HEK293 (cell line): ENCODE measurements at regions not wholly inside any gene's neighbourhood (a gene's known extent, or its start where the extent isn't known, plus 50 kb on each side); places are given as distances from the start of the nearest gene placed in this dataset.

Source experiments
- BCL11A ChIP-seq: fragments of 450-650 bp; formaldehyde crosslinking; IDR thresholded peaks from 2 replicates; pipeline ENCODE4 v1.5.1; 2016; ENCODE audit warnings: low read depth, missing biosample characterization, missing genetic modification characterization
- GLIS1 ChIP-seq: fragments of 450-650 bp; formaldehyde crosslinking; IDR thresholded peaks from 2 replicates; pipeline ENCODE4 v1.5.1; 2016; ENCODE audit warnings: missing biosample characterization, missing genetic modification characterization
- ZNF155 ChIP-seq: fragments of 450-650 bp; formaldehyde crosslinking; IDR thresholded peaks from 2 replicates; pipeline ENCODE4 v1.5.1; 2016; ENCODE audit warnings: missing biosample characterization, missing genetic modification characterization
- ZNF530 ChIP-seq: fragments of 450-650 bp; formaldehyde crosslinking; IDR thresholded peaks from 2 replicates; pipeline ENCODE4 v1.5.1; 2016; ENCODE audit warnings: low read depth, missing biosample characterization, missing genetic modification characterization
- TF ChIP-seq, protein P1 (sequence below): fragments of 450-650 bp; formaldehyde crosslinking; IDR thresholded peaks from 2 replicates; pipeline ENCODE4 v1.5.1; 2016; ENCODE audit warnings: missing biosample characterization, missing genetic modification characterization
- TF ChIP-seq, protein P2 (sequence below): fragments of 450-650 bp; formaldehyde crosslinking; IDR thresholded peaks from 2 replicates; pipeline ENCODE4 v1.5.1; 2016; ENCODE audit warnings: missing biosample characterization, missing genetic modification characterization
- TF ChIP-seq, protein P3 (sequence below): IDR thresholded peaks from 2 replicates; pipeline ENCODE4 v1.6.1; 2011; ENCODE audit warnings: mild to moderate bottlenecking, low read depth, low read length, borderline replicate concordance

DNA sequence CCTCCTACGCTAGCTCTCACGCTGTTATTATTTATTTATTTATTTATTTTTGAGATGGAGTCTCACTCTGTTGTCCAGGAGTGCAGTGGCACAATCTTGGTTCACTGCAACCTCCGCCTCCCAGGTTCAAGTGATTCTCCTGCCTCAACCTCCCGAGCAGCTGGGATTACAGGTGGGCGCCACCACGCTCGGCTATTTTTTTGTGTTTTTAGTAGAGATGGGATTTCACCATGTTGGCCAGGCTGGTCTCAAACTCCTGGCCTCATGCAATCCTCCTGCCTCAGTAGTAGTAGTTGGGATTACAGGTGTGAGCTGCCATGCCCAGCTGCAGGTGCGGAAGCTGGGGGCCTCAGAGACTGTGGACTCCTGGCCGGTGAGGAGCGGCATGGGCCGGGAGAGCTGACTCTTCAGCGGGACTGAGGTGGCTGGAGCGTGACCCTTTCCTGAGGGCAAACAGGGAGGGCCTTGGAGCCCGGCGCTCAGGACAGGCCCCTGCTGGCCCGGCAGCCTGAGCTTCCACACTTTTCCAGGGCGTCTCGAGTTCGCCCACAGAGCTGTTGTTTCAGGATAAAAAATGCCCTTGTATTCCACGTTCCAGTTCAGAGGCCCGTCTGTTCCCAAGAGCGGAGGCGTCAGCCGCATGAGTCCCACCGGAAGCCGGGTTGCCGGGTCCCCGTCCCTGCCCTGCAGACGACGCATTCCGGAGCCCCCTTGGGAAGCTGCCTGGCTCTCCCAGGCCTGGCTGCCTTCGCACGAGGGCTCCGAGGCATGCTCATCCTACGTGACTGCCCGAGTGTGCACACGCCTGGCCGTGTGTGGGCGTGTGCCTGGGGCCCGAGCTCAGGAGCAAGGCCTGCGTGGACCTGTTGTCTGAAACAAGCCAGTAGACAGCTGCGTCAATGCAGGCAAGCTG, 126.2 kb downstream of the SIK1 start:
- no peak for TF ChIP-seq BCL11A (tag by site-specific recombination)
- TF ChIP-seq, protein P1, sequence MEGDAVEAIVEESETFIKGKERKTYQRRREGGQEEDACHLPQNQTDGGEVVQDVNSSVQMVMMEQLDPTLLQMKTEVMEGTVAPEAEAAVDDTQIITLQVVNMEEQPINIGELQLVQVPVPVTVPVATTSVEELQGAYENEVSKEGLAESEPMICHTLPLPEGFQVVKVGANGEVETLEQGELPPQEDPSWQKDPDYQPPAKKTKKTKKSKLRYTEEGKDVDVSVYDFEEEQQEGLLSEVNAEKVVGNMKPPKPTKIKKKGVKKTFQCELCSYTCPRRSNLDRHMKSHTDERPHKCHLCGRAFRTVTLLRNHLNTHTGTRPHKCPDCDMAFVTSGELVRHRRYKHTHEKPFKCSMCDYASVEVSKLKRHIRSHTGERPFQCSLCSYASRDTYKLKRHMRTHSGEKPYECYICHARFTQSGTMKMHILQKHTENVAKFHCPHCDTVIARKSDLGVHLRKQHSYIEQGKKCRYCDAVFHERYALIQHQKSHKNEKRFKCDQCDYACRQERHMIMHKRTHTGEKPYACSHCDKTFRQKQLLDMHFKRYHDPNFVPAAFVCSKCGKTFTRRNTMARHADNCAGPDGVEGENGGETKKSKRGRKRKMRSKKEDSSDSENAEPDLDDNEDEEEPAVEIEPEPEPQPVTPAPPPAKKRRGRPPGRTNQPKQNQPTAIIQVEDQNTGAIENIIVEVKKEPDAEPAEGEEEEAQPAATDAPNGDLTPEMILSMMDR (tag by site-specific recombination) = no peak
- TF ChIP-seq, protein P2, sequence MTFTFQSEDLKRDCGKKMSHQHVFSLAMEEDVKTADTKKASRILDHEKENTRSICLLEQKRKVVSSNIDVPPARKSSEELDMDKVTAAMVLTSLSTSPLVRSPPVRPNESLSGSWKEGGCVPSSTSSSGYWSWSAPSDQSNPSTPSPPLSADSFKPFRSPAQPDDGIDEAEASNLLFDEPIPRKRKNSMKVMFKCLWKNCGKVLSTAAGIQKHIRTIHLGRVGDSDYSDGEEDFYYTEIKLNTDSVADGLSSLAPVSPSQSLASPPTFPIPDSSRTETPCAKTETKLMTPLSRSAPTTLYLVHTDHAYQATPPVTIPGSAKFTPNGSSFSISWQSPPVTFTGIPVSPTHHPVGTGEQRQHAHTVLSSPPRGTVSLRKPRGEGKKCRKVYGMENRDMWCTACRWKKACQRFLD = no peak
- TF ChIP-seq, protein P3, sequence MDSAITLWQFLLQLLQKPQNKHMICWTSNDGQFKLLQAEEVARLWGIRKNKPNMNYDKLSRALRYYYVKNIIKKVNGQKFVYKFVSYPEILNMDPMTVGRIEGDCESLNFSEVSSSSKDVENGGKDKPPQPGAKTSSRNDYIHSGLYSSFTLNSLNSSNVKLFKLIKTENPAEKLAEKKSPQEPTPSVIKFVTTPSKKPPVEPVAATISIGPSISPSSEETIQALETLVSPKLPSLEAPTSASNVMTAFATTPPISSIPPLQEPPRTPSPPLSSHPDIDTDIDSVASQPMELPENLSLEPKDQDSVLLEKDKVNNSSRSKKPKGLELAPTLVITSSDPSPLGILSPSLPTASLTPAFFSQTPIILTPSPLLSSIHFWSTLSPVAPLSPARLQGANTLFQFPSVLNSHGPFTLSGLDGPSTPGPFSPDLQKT = no peak
- TF ChIP-seq ZNF155 = no peak
- no peak for TF ChIP-seq GLIS1 (tag by site-specific recombination)
- no peak for TF ChIP-seq ZNF530
